MM.1S (cell line): ENCODE measurements at regions not wholly inside any gene's neighbourhood (a gene's known extent, or its start where the extent isn't known, plus 50 kb on each side); places are given as distances from the start of the nearest gene placed in this dataset.

Source experiments
- CTCF ChIP-seq: fragments of 300-600 bp; sonication (generic); IDR thresholded peaks from 2 replicates; pipeline ENCODE4 v1.5.1; 2016; ENCODE audit warnings: antibody characterized with exemption, low read length, mixed read lengths
- EZH2phosphoT487 ChIP-seq: fragments of 300-600 bp; sonication (generic); IDR thresholded peaks from 2 replicates; pipeline ENCODE4 v1.6.1; 2018; ENCODE audit warnings: antibody characterized with exemption, low read length

- TF ChIP-seq CTCF (no peak), EZH2phosphoT487 (no peak)
Measured at GRCh38 chr2:37472959-37473358, 128.5 kb downstream of the QPCT start.
